DMS153 treated with DMSO at 0.1 percent for 48 hours (cell line): ENCODE measurements at regions not wholly inside any gene's neighbourhood (a gene's known extent, or its start where the extent isn't known, plus 50 kb on each side); places are given as distances from the start of the nearest gene placed in this dataset.
"Not testable (repeated sequence)": the region's sequence is repeated elsewhere in the genome, so short reads cannot be mapped to it uniquely, and the experiment has no call there.

Source experiments
- DNase-seq: peaks from one replicate; lab custom pipeline; 2025; ENCODE audit not compliant: unreplicated experiment; lab: John Stamatoyannopoulos, UW

DNA sequence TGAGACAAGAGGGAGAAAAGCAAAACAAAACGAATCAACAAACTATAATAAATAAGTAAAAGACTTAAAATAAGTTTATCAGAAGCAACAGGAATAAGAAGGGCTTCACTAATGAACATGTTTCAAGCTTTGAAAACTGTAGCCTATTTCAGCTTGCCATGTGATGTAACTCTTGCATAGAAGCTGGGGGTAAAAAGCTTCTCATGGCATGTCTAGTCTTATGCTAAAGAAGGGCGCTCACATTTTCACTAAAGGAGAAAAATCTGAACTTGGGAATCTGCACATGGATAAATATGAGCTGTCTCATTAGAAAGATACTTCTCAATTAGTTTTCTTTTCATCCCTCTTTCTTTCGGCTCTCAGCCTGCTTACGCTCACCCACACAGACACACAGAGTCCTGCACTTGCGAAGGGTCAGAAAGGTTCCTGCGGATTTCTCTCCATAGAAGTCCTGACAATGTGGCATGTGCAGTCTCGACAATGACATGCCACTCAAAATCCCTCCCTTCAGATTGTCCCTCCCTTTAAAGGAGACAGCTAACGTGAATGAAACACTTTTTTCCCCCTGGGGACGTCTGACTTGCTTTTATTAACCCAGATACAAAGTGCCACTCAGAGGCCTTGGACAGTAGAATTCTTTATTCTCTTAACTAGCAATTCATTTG is 568.9 kb upstream of the NR2F2 start:
- no peak for DNase-seq

DNA sequence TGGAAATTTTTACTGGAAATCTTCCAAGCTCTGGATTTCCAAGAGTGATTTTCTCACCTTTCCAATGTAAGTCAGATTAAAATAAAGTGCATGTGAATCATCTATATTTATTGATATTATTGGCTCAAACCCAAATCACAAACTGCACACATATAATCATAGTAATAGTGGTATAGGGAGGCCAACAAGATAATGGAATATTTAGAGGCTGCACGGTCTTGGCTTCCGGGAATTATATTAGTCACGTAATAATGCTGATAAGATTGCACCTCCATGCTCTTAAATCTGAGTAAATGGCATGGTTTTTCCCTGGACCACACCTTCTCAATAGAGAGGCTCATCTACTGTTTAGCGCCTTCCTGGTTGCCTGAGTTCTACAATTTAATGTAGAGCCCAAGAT is 567.1 kb upstream of the NR2F2 start:
- no peak for DNase-seq

DNA sequence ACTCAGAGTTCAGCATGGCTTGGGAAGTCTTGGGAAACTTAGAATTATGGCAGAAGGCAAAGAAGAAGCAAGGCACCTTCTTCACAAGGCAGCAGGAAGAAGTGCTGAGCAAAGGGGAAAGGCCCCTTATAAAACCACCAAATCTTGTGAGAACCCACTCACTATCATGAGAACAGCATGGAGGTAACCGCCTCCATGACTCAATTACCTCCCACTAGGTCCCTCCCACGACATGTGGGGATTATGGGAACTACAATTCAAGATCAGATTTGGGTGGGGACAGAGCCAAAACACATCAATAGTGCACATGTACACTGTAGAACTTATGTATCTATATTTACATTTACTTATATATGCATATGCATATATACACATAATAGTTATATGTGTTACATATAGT is 565.3 kb upstream of the NR2F2 start:
- DNase-seq, result no peak

DNA sequence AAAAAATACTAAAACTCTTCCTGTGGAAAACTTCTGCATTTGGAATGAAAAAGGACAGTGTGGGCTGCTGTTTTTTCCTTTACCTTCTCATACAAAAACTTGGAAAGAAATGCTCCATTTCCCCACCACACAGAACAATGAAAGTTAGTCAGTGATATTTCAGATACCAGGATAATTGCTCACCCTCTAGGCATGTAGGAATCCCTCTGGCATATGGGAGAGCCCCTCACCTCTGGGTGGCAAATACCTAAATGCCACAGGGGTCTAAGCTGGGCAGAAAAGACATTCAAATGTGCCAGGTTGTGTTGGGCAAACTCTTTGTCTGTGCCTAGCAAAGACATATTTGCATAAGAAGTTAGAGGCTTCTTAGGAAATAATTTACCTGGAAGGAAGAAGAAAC is 560.3 kb upstream of the NR2F2 start:
- DNase-seq, result no peak

DNA sequence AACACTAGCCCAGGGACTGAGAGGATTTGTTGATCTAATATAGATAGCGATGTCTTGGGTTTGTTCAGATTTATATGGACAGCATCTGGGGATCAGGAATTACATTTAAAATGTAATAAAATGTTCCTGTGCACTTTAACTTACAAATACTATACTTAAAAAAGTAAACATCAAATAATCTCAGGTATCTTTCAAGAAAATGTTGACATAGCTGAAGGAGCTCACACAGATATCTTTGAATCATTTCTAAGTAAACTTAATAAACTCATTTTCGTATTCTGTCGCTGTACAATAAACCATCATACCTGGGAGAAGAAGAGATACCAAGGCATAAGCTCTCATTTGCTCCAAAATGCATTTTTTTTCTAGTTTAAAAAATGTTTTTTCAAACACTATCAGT is 557.5 kb upstream of the NR2F2 start:
- no peak for DNase-seq

DNA sequence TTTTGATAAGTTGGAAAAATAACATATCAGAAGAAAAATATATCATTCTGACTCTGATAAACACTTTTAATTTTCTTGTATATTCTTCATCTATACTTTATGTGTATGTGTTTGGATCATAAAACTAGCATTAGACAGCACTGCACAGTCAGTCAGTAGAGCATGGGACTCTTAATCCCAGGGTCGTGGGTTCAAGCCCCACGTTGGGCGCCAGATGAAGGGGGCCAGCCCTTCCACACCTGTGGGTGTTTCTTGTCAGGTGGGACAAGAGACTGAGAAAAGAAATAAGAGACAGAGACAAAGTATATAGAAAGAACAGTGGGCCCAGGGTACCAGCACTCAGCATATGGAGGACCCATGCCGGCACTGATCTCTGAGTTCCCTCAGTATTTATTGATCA is 546.0 kb upstream of the NR2F2 start:
- no peak for DNase-seq

DNA sequence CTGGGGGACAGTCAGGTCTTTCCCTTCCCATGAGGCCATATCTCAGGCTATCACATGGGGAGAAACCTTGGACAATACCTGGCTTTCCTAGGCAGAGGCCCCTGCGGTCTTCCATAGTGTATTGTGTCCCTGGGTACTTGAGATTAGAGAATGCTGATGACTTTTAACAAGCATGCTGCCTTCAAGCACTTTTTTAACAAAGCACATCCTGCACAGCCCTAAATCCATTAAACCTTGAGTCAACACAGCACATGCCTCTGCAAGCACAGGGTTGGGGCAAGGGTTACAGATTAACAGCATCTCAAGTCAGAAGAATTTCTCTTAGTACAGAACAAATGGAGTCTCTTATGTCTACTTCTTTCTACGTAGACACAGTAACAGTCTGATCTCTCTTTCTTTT is 545.2 kb upstream of the NR2F2 start:
- not testable (repeated sequence) for DNase-seq

DNA sequence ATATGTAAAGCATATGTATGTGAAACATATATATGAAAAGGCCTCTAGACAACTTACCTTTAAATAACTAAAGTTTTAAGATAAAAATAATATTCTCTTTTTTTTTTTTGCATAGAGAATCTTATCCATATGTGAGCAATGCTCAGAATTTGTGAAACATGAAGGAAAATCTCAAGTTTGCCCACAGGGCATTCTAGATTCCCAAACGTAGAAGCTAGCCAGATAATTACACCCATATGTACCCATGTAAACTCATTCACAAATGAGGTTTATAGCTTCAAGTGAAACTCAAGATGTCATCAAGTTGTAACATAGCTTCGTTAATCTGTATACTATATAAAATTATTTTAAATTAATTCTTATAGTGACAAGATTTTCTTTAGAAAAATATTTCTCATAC is 537.3 kb upstream of the NR2F2 start:
- no peak for DNase-seq

DNA sequence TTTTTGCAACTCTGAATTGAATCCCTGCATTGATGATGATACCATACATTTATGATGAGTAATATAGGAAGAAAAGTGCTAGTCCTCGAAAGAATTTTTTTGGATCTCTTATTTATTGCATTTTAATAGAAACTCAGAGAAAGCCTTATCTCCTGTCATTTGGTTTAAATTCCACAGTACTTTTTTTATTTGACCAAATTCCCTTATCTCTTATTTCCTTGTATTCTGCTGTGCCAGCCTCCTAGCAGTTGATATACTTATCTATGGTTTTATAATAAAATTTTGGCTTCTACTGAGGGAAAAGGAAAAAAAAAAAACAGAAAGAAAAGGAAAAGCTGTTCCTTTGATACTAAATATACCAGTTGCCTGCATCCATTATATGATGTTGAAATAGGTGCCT is 535.1 kb upstream of the NR2F2 start:
- DNase-seq, result no peak

DNA sequence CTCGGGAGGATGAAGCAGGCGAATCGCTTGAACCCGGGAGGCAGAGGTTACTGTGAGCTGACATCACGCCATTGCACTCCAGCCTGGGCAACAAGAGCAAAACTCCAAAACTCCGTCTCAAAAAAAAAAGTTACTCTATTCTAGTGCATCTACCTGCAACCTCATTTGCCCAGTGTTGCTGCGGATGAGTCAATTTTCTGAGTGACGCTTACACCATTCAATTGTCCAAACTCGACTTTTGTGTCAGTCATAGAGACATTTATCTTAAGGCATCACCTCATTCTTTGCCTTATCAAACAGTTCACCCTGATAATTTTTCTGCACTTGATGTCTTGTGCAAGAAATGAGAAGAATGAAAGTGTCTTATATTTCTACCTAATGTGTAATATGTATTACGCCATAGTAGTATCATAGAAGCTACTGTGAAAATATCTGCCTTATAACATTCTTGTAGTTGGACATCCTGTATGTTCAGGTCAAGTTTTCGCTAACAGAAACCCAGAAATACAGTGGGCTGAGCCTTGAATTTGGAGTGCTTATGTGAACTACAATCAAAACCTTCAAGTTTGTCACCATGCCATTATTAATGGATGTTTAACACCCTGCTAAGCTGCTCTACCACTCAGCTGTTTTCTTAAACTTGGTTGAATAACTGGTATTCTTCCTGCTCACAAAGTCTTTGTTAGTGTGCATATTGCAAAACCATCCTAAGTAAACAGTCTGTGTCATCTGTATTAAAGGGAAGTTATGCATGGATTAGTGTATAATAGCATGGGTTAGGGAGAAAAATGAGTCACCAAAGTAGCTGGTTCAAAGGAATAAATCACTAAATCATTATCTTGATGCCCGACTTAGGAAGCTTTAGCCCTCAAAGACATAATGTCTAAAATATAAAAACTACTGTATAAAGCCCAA is 531.0 kb upstream of the NR2F2 start:
- DNase-seq, result no peak

DNA sequence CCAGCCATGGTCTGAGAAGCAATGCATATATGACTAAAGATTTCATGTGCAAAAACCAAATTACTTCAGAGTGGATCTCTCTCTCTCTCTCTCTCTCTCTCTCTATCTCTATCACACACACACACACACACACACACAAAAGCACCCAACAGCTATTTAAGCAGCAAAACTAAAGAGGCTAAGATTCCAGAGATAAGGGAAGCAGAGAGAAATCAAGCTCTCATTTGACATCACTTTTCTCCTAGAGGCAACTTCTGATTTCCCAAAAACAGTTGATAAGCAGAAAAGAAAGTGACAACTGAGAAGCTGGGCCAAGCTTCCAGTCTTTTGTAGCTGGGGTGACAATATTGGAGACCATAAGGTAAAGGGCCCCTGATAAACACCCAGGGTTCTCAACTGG is 526.0 kb upstream of the NR2F2 start:
- no peak for DNase-seq

DNA sequence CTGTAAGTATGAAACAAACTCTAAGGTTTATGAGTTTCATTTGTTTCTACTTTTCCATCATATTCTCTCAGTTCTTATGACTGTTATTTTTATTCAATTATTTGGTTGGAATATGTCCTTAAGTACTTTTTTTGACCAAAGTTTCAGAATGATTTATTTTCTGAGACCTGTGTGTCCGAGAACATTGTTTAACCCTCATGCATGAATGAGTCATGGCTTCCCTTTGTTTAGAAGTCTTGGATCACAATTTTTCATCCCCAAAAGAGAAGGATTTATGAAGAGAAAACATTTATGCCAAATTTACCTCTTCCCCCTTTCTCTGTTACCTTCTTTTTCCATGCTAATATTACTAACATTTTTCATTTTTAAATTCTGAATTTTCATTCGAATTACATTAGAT is 518.0 kb upstream of the NR2F2 start:
- no peak for DNase-seq

DNA sequence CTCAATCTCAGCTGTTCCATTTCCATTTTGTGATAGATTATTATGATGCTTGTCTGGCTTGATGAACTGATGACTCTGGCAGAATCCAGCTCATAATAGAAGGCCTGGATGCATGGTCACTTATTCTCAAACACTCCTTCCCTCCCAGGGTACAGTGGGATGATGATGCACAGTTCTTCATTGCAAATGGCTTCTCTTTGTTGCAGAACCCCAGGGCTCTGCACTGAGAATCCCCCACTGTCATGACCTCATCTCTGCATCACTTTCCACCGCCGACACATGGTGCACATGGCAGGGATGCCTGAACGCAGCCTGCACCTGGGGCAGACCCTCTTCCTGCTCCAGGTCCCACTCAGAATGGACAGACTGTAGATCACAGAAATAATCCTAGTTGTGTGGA is 515.6 kb upstream of the NR2F2 start:
- DNase-seq, result no peak

DNA sequence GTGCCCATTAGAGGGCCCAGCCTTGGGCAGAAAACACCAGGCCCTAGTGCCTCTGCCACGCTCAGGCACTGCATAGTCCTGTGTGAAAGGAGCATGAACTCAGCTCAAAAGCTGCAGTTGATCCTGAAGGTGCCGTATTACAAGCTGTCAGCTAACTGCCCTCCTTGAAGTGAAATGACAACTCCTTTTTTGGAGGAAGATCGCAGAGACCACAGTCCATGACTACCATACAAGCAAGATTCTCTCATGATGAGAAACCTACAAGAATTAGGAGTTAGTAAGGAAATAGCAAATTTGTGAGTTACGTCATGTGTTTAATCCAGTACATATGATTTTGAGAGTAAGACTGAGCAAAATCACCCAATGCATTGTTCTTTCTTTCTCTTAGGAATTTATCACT is 513.9 kb upstream of the NR2F2 start:
- DNase-seq, result no peak

DNA sequence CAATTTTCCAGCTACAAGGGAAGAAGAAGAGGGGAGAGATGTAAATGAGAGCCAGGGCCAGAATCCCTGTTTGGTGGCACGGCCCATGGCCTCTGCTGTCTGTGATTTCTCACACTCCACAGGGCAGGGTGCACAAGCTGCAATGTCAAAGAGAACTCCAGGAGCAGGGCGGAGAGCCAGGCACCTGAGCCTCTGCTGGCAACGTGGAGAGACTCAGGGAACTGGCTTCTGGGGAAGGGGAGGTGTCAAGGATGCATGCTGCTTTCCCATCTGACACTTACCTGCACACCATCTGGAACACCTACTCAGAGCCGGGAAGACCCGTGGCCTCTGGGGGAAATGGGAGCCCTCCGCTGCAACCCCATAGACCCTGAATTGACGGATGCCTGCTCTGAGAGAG is 507.5 kb upstream of the NR2F2 start:
- no peak for DNase-seq

DNA sequence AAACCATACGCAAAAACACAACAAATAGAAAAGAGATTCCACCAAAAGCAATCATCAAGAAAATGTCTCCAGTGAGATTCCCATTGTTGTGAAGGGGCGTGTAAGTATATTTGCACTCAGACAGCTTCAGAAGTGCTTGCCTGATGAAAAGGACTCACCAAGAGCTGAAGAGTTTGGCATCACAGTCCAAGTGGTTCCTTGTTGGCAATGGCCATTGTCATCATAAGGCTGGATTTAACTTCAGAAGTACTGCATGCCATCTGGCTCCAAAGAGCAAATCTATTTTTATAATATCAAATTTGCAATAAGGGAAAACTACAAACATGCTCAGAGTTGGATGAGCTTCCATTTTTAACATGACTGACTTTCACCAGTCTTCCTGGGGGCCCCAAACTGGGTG is 505.3 kb upstream of the NR2F2 start:
- no peak for DNase-seq

DNA sequence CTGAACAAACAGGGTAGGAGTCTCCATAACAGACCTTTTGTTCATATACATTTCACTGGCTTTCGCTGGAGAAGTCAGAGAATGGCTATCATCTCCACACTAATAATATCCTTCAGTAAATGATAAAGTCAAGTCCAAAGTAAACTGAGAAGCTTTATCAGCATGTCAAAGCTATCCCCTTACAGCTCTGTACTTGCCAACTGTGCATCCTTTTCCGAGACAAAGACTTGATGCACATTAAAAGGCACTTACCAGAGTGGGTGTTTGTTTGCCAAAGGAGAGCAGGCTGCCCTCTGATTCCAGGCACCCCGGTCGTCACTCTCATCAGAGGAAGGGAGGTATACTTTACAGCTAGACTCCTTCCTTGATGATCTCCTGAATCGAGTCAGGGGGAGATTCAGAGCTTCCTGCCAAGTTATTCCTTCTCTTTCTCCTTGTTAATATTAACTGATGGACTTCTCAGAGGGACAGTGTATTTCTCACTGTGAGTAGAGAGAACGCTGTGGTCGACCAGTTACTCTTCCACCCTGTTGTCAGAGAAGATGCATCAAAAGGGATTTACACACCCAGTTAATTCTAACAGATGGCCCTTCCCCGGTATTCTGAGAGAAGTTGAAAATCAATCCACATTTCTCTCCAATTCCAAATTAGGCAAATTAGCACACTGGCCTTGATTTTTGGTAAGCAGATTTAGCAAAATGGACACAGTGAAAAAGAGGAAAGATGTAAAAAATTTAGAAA is 504.7 kb upstream of the NR2F2 start:
- peak; percentile 45 for DNase-seq

DNA sequence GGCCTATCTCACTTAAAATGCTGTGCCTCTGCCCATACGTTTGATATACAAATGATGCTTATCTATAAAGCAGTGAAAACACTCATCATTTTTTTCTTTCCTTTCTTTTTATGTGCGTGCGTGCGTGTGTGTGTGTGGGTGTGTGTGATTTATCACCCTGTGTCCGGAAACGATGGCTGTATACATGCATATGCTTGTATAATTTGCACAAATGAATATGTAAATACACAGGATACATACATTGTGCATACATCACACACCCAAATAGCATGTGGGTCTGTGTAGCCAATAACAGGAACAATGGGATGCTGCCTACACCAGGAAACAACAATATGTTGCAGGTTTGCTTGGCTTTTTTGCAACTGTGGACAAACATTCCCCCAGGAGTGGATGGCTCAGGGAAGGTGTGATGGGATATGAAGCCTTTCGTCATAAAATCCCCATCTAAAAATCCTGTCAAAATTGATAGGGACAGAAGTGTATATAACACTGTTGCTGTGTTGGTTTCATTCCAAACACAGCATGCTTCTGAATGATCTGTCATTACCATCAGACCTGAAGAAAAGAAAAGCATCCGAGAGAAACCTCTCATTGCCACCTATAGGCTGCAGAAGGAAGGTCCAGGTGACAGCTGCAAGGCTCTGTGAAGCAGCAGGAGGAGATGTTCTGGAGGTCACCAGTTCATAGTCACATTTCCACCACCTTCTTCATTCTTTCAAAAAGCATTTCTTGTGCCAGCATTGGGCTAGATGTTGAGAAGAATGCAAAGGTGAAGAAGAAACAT is 503.9 kb upstream of the NR2F2 start:
- DNase-seq, result no peak

DNA sequence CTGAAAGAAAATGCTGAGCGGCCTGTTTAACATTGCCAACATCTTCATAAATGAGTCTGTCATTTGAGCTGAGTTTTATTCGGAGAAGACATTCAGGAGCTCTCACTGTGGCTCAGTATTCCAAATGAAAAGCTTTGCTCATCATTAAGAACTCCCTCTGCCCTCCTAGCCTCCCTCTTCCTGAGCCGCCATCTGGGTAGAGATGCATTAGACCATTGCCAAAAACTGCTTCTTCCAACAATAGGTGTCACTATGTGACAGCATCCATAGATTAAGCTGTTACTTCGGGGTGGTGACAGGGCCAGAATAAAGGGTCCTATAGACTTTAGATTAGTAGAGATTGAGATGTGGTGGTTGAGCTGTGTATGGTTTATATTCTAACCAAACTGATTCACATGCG is 501.4 kb upstream of the NR2F2 start:
- DNase-seq, result no peak

DNA sequence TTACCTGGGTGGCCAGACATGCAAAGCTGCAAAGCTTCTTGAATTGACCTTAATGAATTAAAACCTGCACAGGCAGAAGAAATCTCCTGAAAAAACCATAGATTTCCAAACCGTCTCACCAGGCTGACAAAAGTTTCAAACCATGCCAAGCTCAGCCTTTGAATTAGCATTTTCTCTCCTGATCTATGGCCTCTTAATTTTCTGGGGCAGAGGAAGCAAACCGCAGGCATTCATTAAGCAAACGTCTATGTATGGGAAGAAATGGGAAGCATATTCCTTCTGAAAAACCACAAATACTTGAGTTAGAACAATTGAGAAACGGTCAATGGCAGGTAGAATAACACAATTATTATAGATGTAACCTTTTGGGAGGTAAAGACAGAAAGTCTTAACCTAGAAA is 500.2 kb upstream of the NR2F2 start:
- DNase-seq, result no peak

DNA sequence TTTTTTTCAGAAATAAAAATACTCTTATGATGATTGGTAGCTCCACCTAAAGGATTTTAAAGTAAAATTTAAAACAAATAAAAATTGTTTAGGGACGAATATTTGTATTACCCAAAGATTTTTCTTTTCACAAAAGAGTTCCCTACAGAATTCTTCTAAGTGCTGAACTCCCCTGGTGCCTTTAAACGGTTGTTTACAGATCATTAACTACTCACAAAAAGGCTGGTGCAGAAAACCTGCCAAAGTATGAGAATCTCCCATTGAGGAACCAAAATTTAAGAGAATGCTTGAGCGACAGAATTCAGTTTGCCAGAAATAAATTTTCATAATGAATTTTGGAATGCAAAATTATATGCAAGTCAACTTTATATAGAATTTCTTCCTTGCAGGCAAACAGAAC is 497.8 kb upstream of the NR2F2 start:
- DNase-seq, result no peak
